Hematopoietic multipotent progenitor cell treated with erythropoietin and hydrocortisone succinate and interleukin-3 and kit ligand, for 17 days (in vitro differentiated cells): ENCODE measurements at regions not wholly inside any gene's neighbourhood (a gene's known extent, or its start where the extent isn't known, plus 50 kb on each side); places are given as distances from the start of the nearest gene placed in this dataset.

Source experiments
- DNase-seq: peaks from one replicate; pipeline ENCODE4 v3.0.0-alpha.2; 2015; ENCODE audit warnings: low spot score

DNA sequence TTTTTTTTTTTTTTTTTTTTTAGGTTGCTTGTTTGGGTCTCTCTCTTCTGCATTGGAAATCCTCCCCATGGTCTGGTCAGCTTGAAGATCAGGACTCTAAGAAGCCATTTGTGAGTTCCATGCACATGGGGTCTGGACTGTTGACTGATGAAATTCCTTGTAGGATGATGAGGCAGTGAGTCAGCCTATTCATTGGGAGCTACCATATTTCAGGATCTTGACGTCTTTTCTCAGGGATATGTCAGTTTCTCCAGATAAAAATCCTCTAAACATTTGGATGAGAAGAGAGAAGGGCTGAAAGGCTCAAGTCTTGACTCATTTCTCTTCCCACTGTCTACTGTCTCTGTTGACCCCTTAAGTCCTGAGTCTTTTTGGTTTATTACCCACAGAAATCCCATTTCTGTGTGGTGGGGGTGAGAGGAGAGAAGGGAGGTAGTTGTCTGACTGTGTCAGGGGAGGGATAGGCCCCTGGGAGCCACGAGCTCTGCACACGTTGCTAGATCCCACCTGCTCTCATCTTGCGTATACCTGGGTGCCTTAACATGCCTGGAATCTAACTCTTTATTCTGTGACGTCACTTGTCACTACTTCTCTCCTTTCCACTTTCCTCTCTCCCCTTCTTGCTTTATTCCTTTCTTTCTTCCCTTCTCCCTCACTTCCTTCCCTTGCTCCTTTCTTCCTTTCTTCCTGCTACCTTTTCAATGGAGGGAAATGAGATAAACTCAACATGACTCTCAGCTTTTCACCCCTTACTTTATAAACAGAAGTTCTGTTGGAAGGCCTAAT is 333.1 kb upstream of the XYLT1 start:
- no peak for DNase-seq

DNA sequence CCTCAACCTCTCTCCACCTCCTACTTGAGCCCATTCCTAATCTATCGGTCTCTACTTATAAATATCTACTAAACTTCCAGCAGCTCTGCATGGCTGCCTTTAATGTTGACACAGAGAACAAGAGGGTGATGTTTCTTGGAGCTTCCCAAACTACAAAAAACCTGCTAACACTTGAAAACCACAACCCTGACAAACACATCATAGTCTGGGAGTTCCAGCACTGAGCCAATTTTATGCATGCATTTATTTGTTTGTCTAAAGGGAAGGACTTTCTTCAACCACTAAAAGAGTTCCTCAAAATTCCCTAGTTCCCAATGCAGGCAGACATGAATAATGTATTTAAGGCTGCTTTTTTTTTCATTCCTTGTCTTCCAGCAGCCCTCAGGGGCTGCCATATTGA is 331.8 kb upstream of the XYLT1 start:
- DNase-seq = no peak

- no peak for DNase-seq
Observed at GRCh38 chr16:17801068-17801467, 330.3 kb upstream of the XYLT1 start.

DNA sequence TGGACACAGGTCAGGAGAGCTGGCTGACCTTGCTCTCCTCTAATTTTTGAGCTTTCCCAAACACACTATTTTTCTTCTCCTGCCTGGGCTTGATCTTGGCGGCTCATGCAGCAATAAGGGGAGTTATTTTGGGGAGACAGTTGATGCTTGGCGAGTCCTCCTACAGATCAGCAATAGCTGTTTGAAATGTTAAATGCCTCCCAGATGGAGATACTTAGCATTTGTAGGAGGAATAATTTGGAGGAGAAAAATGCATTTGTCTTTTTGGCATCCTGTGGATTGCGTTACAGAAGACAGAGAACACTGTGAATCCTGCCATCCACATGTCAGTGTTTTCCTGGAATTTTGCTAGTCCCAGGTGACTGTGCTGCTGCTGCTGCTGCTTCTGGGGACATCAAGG is 328.0 kb upstream of the XYLT1 start:
- no peak for DNase-seq

GRCh38 chr16:17793354-17793753 is 322.6 kb upstream of the XYLT1 start:
- DNase-seq = no peak

GRCh38 chr16:17784073-17784472 is 313.3 kb upstream of the XYLT1 start:
- DNase-seq = no peak

GRCh38 chr16:17780181-17780580 is 309.4 kb upstream of the XYLT1 start:
- DNase-seq = no peak

- DNase-seq = no peak
Observed at GRCh38 chr16:17777408-17777863, 306.7 kb upstream of the XYLT1 start.

DNA sequence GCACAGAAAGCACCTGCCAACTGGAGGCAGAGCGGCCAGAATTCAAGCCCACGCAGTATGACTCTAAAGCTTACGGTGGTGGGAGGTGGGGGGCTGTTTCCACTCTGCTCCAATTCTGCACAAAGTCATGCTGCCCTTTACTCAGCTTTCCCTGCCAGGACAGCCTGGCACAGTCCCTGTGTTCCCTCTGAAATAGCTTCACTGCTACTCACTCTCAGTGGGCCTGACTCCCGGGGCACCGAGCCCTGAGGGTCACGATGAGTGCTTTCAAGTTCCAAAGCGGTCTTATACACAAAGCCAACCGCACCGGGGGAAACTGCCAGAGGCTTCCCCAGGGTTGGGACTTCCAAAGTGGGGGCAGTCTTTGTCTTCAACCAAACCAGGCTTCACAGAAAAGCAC is 306.1 kb upstream of the XYLT1 start:
- DNase-seq = no peak

DNA sequence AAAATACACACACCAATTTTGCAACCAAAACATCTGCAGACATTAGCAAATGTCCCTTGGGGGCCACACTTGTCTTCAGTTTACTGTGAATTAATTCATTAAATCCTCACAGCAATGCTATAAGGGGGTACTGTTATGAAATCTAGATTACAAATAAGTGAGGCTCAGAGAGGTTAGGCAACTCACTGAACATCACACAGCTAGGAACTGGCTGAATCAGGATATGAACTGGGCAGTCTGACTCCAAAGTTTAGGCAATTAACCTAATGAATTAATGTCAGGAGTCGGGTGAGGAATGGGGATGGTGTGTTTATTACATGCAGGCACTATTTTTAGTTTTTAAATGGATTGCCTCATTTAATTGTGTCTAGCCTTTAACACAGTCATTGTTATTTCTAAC is 305.7 kb upstream of the XYLT1 start:
- no peak for DNase-seq

- DNase-seq = no peak
Observed at GRCh38 chr16:17775061-17775460, 304.3 kb upstream of the XYLT1 start.

GRCh38 chr16:17773698-17774101 is 302.9 kb upstream of the XYLT1 start:
- no peak for DNase-seq

GRCh38 chr16:17770104-17770503 is 299.3 kb upstream of the XYLT1 start:
- DNase-seq = no peak

GRCh38 chr16:17769065-17769464 is 298.3 kb upstream of the XYLT1 start:
- DNase-seq = no peak

GRCh38 chr16:17768257-17768656 is 297.5 kb upstream of the XYLT1 start:
- no peak for DNase-seq

DNA sequence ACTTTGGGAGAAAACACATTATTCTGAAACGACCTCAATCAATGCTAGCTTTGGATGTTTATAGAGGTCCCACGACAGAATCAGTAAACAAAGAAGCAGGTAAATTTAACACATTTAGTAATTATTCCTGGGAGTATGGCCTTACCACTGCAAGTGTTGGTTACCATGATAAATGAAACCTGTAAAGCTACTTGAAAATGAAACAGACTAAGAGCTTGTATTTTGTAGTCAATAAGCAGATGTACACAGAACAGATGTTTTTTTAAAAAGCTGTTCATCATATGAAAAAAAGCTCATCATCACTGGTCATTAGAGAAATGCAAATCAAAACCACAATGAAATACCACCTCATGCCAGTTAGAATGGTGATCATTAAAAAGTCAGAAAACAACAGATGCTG is 295.3 kb upstream of the XYLT1 start:
- no peak for DNase-seq

GRCh38 chr16:17759451-17760390 is 289.0 kb upstream of the XYLT1 start:
- no peak for DNase-seq

GRCh38 chr16:17757808-17758207 is 287.0 kb upstream of the XYLT1 start:
- DNase-seq = no peak

DNA sequence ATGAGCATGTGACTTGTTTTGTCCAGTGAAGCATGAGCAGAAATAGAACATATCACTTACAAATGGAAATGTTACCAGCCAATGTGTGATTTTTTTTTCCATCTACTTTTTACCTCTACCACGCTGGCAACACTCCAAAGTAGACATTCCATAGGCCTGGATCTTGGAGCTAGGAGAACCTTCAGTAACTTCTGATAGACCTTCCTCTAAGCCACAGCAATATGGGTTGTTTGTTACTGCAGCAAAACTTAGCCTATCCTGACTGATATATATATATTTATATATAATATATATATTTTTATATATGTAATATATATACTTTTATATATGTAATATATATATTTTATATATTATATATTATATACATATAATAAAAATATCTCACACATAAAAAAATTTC is 284.4 kb upstream of the XYLT1 start:
- no peak for DNase-seq

- DNase-seq = no peak
Observed at GRCh38 chr16:17753434-17753833, 282.7 kb upstream of the XYLT1 start.

DNA sequence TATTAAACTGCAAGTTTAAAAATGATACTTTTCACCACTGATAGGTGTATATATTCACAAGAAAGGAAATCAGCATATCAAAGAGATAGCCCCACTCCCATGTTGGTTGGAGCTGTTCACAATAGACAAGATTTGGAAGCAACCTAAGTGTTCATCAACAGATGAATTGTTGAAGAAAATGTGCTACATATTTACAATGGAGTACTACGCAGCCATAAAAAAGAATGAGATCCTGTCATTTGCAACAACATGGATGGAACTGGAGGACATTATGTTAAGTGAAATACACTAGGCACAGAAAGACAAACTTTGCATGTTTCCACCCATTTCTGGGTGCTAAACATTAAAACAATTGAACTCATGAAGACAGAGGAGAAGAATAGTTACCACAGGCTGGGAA is 278.9 kb upstream of the XYLT1 start:
- DNase-seq = no peak

- no peak for DNase-seq
Observed at GRCh38 chr16:17748044-17748719, 277.4 kb upstream of the XYLT1 start.
